HG02973 (cell line): ENCODE measurements at regions not wholly inside any gene's neighbourhood (a gene's known extent, or its start where the extent isn't known, plus 50 kb on each side); places are given as distances from the start of the nearest gene placed in this dataset.

Experiments
- ATAC-seq: cut with Tn5 transposase; IDR thresholded peaks from one replicate; pipeline ENCODE4 v1.9.1; 2021; ENCODE audit warnings: moderate library complexity; ENCODE audit not compliant: unreplicated experiment

DNA sequence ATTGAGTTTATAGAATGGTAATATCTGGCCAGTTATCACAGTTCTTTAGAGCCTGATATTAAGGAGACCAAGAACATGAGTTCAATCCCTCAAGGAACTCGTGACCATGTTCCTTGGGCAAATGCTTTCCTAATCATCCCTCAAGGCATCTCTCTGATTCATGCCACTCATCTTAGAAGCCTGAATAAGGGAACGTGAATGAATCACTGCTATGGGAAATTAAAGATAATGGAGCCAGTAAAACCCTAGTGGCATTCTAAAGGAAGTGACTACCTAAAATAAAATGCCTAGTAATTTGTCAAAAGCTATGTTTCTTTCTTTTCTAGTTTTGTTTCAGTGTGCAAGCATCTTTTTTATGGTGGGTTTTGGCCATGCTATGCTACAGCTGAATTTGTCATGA, 1161.3 kb downstream of the C4orf33 start:
- no peak for ATAC-seq

DNA sequence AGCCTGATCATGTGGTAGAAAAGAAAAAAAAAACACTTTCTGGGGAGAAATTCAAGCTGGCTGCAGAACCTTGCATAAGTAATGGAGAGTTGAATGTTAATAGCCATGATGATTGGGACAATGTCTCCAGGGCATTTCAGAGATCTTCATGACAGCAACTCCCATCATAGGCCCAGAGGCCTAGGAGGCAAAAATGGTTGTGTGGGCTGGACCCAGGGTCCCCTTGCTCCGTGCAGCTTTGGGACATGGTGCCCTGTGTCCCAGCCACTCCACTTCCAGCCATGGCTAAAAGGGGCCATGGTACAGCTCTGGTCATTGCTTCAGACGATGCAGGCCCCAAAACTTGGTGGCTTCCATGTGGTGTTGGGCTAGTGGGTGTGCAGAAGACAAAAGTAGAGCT, 1170.9 kb downstream of the C4orf33 start:
- no peak for ATAC-seq

DNA sequence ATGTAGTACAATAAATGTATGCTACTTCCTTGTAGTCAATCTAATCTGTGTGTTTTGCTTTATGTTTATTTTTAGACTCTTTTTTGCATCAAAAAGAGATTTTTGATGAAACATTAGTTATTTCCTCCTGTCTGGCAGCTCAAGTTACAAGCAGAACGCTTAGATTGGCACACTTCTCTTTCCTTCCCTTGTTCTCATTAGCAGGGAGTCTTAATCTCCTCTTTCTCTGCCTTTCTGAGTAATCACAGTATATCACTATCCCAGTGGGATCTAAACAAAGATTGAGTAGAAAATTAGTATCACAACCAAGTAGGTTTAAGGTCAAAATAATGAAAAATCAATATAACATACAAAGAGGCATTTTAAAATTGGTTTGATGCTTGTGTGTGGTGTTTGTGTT, 1192.6 kb downstream of the C4orf33 start:
- ATAC-seq: no peak

DNA sequence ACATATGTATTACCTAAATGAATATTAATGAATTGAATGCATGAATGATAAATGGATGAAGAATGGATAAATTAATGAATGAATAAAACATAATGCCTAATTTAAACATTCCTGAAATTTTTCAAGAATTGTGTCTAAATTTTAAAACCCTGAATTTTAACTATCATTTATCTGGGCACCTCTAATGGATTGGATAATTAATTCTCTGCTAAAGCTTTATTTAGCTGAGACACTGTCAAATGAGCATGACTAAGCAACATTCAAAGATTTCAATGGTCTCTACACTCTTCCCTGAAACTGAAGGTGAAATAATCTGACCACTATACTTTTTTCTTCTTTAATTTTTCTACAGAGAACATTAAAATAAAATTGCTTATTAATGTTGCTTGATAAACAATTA, 1197.7 kb downstream of the C4orf33 start:
- no peak for ATAC-seq

DNA sequence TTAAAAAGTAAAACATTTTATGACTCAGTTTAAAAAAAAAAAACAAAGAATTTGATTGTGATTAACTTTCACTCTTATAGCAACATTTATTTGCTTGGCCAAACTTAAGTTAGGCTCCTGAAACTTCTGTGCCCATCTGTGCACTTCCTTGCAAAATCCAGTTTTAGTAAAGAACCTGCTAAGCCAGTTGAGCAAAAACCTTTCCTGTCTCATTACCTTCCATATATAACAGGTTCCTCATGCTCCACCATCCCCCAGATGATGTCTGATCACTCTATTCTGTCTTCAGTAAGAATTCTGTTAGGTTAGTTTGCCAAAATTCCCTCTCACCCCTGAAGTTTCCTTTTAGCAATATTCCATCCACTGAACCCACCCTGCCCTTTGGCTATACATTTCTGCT, 1200.5 kb downstream of the C4orf33 start:
- no peak for ATAC-seq

DNA sequence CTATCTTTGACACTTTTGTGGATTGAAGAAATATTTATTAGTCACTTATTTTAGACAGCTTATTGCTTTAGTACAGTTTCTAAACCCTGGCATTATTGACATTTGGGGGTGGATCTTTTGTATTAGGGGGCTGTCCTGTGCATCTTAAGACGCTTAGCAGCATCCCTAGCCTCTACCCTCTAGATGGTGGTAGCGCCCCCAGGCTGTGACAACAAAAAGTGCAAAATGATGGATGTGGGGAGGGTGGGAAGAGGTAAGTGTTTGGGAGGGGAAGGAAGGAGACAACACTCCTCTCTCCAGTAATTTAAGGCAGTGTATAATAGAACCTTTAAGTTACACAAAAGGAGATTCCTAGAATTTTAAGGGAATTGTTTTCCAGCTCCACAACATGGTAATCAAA, 1210.6 kb downstream of the C4orf33 start:
- no peak for ATAC-seq

DNA sequence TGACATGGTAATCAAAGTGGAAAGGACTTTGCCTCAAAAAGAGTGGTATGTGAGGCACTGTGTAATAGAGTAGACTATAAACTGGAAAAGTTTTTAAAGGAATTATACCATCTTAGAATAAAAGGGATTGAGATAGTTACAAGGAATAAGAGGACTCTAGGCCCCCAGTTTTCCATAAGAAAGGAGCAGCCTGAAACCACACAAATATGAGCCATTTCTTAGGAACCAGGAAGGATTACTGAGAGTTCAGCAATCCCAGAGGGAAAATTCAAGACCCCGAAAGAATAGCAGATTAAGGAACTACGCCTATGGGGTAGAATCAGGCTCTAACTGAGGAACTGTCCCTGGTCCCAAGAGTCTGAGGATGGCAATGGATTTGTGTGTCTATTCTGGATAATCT, 1213.3 kb downstream of the C4orf33 start:
- ATAC-seq: no peak

DNA sequence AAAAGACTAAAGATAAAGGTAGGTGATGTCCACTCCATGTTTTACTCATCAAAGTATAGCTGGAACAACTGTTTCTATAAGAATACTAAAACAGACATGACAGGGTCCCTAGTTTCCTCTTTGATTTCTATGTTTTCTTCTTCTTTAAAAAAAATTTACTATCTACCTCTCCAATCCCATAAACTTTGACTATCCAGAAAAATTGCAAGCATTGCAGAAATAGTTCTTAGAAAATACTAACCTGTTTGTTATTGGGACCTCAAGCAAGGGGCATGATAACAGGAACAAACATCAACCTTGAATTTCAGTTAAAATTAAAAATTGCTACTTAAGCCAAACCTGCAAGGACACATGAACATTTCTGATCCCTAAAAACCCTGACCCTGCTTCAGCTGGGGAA, 1226.5 kb downstream of the C4orf33 start:
- ATAC-seq: no peak

DNA sequence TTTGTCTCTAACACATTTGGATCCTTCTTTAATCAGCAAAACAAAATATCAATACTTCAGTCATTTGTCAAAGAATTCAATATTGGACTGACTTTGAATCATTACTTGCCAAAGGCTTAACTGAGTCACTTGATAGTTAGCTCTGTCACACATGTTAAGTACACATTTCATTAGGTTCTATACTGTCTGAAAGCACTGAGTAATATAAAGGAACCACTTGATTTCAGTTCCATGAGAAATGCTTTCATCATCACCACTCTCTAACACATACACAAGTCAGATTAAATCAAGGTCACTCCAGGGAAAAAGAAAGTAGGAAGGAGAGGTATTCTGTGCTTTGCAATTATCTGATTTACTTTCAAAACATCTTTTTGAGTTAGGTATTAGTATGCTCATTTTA, 1233.1 kb downstream of the C4orf33 start:
- no peak for ATAC-seq

DNA sequence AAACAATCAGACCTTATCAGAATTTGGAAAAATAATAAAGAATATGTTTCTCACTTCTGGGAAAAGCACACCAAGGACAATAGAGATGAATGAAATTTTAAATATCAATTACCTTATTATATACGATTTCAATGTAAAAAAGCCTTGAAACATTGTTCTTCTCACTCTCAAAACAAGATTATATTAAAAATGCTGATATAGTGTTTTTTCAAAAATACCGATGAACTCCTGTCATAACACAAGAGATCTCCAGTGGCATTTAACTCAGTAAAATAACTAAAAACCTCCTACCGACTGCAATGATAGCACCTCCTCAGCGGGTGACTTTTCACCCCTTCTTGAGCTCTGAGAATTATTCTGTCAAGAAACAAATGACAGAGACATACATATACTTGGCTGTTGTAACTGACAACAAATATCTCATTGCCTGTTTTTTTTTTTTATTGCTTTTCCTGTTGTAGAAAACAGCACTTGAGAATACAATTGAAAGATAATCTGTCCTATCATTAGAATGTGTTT, 1237.3 kb downstream of the C4orf33 start:
- ATAC-seq: no peak

DNA sequence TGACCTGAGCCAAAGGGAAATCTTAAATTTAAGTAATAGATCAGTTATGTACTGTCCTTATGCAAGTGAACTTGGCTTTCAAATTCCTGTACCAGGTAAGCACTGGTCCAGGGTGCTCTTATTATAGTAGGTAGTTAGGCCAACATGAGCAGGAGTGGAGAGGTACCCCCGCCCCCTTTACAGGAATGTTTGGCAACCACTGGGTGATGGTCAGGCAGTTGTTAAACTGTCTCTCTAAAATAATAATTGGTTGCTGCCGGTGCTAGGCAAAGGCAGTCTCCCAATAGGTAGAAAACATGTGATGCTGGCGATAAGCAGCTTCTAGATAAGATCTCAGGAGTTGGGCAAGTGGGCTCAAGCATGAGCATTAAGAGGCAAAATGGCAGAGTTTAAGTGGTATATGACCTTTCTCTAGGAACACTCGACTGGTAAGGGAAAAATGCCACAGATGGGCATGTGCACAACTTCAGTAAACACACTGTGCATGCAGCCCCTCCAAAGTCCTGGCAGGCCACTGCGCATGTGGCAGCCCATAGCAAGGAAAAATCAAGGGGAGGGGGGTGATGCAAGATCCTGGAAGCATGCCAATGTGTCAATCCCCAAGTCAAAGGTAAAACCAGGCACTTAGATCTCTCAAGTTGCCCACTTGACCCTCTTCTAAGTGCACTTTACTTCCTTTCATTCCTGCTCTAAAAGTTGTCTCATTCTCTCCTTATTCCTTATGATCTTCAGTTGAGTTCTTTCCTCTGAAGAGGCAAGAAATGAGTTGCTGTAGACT, 1239.7 kb downstream of the C4orf33 start:
- no peak for ATAC-seq

DNA sequence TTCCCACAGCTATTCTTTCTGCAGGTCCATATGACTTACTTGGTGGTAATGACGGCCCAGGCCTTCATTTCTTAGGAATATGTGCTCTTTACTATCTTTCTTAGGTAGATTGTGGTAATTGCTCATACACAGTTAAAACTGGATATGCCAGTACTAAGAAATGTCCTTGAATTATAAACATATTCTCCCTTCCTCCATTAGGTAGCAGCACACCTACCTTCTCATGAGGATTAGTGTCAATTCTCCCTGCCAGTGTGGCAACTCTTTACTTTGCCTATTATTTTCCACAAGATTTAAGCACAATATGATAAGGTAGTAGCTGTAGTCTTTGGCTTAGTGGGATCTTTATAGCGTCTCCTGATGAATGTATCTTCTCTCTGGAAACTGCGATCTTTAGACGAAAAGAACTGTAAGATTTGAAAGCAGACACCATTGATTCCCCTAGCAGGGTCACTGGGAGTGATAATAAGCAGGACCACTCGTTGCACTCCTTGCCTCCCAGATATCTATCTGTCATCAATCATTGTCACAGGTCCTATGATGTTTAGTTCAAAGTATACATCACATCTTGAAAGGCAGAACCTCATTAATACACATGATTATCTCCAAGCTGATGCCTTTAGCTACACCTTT, 1240.7 kb downstream of the C4orf33 start:
- peak; percentile 81 for ATAC-seq

DNA sequence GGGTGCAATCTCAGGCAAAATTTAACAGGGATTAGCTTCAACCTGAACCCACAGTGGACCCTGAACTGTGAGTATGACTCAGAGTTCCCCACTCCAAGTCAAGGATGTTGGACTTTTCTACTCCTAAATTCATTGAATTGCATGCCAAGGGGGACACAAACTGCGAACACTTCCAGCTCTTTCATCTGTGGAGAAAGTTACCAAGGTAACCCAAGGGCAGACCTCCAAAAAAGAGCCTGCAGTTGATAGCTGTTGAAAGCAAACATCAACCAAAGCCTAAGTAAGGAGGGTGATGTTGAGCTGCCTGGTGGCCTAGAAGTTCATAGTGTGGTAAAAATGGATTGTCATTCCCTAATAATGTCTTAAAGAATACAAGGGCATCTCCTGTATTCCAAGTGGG, 1242.9 kb downstream of the C4orf33 start:
- no peak for ATAC-seq

DNA sequence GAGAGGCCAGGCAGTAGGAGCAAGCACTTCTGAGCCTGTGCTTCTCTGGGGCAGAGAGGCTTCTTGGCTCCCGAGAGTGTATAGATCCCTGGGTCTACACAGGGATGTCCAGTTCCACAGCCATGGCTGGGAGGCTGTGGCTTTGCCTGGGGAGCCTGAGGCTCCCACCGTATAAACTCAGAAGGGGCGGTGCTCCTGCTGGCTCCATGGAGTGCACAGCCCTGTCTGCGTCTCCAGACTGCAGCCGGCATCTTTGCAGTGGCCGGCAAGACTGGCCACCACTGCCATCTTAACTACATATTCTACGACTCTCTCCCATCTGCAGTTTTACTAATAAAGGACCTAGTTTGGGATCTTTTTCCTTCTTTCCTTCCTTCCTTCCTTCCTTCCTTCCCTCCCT, 1253.8 kb downstream of the C4orf33 start:
- ATAC-seq: no peak

DNA sequence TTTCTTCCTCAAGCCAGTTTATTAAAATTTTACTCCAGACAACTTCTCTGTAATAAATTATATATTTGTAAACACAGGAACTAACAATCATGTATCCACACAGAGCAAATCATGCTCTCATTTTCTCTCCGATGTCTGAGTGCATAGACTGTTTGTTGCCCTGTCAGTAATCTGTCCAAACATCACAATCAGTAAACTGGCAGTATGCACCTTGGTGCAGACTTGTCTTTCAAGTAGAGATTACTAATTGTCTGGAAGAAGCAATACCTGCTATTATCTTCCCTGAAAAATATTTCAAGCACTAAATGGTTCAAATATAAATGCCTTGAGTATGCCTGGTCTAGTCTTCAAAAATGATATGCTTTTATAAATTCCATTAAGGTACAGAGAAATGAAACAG, 1260.9 kb downstream of the C4orf33 start:
- no peak for ATAC-seq

DNA sequence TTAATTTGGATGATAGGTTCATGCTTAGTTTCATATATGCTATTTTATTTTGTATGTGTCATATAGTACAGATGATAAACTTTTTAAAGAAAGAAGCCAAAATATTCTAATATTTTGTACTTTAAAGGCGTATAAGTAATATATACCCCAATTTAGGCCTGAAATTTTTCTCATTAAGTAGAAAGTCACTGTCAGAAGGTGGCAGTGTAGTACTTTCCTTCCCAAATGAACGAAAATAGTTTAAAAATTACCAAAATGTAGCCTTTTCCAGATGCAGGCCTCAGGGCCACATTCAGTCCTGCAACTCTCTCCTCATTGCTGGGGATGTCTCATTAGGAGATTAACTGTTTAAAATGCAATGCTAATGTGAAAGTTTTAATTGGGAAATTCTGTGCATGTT, 1263.6 kb downstream of the C4orf33 start:
- ATAC-seq: no peak

DNA sequence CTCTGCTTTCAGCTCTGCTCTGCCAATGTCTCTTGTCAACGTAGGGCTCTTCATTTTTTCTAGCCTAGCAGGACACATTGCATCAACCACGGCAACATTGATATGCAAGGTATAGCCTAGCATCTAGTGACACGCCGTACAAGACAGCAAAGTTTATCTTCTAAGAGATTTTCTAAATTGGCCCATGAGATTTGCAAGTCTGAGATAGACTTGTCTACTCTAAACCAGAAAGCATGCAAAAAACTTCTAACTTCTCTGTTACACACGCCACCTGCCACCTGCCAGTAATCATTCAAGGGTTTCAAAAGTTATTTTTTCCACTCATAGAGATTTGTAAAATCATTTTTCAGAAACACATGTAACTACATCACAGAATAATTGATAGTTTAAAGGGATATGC, 1265.7 kb downstream of the C4orf33 start:
- ATAC-seq: no peak

DNA sequence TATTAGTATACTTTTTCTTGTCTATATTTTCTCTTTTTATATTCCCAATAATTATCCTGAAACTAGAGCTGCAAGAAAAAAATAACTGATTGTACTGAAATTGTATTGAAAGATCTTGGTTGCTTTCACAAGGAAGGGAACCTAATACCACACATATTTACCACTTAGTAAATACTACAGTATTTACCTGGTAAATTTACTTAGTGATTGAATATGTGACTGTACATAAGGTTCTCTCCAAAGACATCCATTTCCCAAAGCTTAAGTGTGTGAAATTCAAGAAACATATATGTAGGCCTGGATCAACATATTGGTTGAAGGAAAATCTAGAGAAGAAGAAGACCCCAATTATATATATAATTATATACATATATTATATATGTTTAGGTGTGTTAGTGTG, 1272.7 kb downstream of the C4orf33 start:
- no peak for ATAC-seq

DNA sequence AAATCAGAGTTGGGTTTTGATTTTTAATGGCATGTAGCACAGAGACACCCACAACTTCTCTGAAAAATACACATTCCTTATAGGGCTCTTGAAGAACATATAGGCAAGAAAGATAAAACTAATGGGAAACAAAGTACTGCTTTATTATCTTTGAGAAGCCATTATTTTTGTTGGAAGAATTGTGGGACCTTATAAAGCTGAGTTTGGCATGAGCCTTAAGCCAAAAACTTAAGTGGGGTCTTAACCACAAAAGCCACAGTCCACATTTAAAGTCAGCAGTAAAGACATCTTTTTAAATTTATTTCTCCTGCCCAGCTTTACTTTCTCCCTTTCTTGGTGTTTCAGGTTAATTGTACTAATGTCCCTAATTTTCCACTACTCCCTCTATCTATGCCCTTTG, 1297.3 kb downstream of the C4orf33 start:
- ATAC-seq: no peak

DNA sequence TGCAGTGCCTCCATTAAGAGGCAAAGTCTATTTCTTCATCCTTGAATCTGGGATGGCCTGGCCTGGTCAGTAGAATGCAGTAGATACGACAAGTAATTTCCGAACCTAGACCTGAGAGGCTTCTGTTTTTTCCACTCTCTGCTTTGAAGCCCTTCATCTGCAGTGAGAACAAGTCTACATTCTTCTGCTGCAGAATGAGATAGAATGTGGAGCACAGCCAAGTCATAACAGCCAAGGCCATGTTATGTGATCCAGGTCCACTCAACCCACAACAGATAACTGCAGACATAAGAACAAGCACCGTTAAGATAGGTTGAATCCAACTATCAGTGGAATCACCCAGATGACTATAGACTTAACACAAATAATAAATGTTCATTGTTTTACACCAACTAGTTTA, 1297.7 kb downstream of the C4orf33 start:
- no peak for ATAC-seq

DNA sequence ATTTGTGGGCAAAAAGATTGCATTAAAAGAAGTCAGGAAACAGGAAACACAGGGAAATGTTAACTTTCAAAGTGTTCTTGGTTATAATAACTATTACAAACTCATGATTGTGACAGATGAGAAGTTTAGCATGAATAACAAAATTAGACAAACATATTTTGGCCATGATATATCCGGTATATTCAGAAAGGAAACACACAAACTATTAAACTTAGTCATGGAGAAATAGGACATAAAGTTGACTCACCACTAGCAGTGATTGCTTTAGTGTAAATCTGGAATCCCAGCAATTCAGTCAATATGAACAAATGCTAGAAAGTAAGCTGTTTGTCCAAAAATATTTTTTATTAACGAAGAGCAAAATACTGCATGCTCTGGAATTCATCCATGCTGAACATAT, 1299.9 kb downstream of the C4orf33 start:
- no peak for ATAC-seq

DNA sequence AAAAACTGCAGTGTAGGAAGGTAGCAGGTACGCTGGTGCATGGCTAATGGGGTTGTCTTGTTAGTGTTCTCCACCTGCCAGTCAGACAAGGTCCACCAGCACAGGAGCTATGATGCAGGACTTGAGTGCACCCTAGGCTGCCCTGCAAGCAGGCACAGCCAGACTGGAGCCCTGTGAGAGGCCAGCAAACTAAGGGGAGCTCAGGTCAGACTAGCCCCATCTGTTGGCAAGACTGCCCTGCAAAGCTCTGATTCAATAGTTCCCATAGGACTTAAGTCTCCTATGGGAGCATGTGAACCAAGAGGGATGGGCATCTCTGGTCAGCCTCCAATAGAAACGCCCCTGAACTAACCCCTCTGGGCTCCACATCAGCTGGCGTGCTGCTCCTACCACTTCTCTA, 1307.3 kb downstream of the C4orf33 start:
- no peak for ATAC-seq

DNA sequence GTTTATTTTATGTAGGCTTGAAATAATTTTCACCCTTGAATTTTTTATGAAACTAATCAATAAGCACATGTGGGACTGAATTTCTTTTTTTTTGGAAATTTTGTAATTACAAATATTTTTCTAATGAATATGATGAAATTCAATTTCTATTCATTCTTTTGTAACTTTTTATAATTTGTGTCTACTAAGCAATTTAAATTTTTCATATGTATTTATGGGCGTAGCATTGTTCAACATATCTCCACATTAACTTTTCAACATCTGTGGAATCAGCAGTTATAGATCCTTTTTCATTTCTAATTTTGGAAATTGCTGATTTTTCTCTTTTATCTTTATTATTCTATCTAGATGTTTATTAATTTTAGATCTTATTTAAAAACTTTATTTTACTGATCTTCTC, 1320.3 kb downstream of the C4orf33 start:
- ATAC-seq: no peak
